ENCODE measurements at regions not wholly inside any gene's neighbourhood (a gene's known extent, or its start where the extent isn't known, plus 50 kb on each side); places are given as distances from the start of the nearest gene placed in this dataset.

- H3K27ac ChIP-seq (ENCODE audit: low read length), result no peak overlapping the region
- peaks cover 6% of the 10 kb centered on the region for H3K4me1 ChIP-seq (ENCODE audit: control insufficient read depth, insufficient read depth, low read length)
- H3K4me3 ChIP-seq (ENCODE audit: low read length), result no peak overlapping the region
- no peaks in the 10 kb centered on the region for H3K27me3 ChIP-seq (ENCODE audit: control insufficient read depth, insufficient read depth, low read length)
- no peaks in the 10 kb centered on the region for H3K9me3 ChIP-seq (ENCODE audit: control insufficient read depth, insufficient read depth, low read length)
- no peak for DNase-seq (ENCODE audit: low read depth, low spot score)
- no peaks in the 10 kb centered on the region for H3K36me3 ChIP-seq (ENCODE audit: control insufficient read depth, insufficient read depth, low read length)
- no CpG with 5 or more reads among the region's 7 CpGs for WGBS (ENCODE audit: insufficient coverage, insufficient read length)
Observed at GRCh38 chr16:87244636-87245197, 72.5 kb downstream of the C16orf95 start.

DNA sequence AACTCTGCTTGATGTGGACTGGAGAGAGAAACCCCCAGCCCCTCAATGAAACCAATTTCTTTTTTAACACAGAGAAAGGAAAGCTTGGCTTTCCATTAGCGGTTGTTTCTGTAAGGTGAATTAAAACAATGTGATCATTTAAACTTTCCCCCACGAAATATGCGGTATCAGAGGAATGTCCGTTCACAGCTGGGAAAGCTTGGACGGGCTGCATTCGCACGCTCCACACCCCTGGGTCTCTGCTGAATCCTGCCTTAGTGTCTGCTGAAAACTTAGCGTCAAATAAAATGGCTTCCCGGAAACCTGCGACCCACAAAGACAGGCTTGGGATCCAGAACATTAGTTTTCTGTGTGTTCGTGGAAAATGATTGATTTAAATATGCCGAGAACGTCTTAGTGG is 71.7 kb downstream of the C16orf95 start:
- WGBS (ENCODE audit: insufficient coverage, insufficient read length), result 100% methylated on average over 3 of the region's 13 CpGs

GRCh38 chr16:87246269-87247065 is 70.7 kb downstream of the C16orf95 start:
- H3K9me3 ChIP-seq (ENCODE audit: control insufficient read depth, insufficient read depth, low read length), result no peaks in the 10 kb centered on the region
- no peak overlapping the region for H3K27ac ChIP-seq (ENCODE audit: low read length)
- no peak overlapping the region for H3K4me3 ChIP-seq (ENCODE audit: low read length)
- no CpG with 5 or more reads among the region's 14 CpGs for WGBS (ENCODE audit: insufficient coverage, insufficient read length)
- peaks cover 6% of the 10 kb centered on the region for H3K4me1 ChIP-seq (ENCODE audit: control insufficient read depth, insufficient read depth, low read length)
- DNase-seq (ENCODE audit: low read depth, low spot score), result no peak
- no peaks in the 10 kb centered on the region for H3K36me3 ChIP-seq (ENCODE audit: control insufficient read depth, insufficient read depth, low read length)
- H3K27me3 ChIP-seq (ENCODE audit: control insufficient read depth, insufficient read depth, low read length), result no peaks in the 10 kb centered on the region

More for the DNA sequence above, 71.7 kb downstream of the C16orf95 start:
- H3K36me3 ChIP-seq (ENCODE audit: control insufficient read depth, insufficient read depth, low read length), result no peaks in the 10 kb centered on the region
- no peaks in the 10 kb centered on the region for H3K27me3 ChIP-seq (ENCODE audit: control insufficient read depth, insufficient read depth, low read length)
- H3K4me3 ChIP-seq (ENCODE audit: low read length), result no peak overlapping the region
- no peaks in the 10 kb centered on the region for H3K9me3 ChIP-seq (ENCODE audit: control insufficient read depth, insufficient read depth, low read length)
- peaks cover 6% of the 10 kb centered on the region for H3K4me1 ChIP-seq (ENCODE audit: control insufficient read depth, insufficient read depth, low read length)
- no peak overlapping the region for H3K27ac ChIP-seq (ENCODE audit: low read length)
- no peak for DNase-seq (ENCODE audit: low read depth, low spot score)

GRCh38 chr16:87248714-87249113 is 68.5 kb downstream of the C16orf95 start:
- no CpG with 5 or more reads among the region's 3 CpGs for WGBS (ENCODE audit: insufficient coverage, insufficient read length)
- H3K27me3 ChIP-seq (ENCODE audit: control insufficient read depth, insufficient read depth, low read length), result no peaks in the 10 kb centered on the region
- H3K36me3 ChIP-seq (ENCODE audit: control insufficient read depth, insufficient read depth, low read length), result no peaks in the 10 kb centered on the region
- peaks cover 1% of the 10 kb centered on the region; the same call in 1 of the 2 replicates for H3K4me1 ChIP-seq (ENCODE audit: control insufficient read depth, insufficient read depth, low read length)
- H3K27ac ChIP-seq (ENCODE audit: low read length), result no peak overlapping the region
- H3K4me3 ChIP-seq (ENCODE audit: low read length), result no peak overlapping the region
- H3K9me3 ChIP-seq (ENCODE audit: control insufficient read depth, insufficient read depth, low read length), result no peaks in the 10 kb centered on the region
- DNase-seq (ENCODE audit: low read depth, low spot score), result no peak

- Histone ChIP-seq H3K36me3 (ENCODE audit: control insufficient read depth, insufficient read depth, low read length) (no peaks in the 10 kb centered on the region), H3K4me1 (ENCODE audit: control insufficient read depth, insufficient read depth, low read length) (peaks cover 1% of the 10 kb centered on the region; the same call in 1 of the 2 replicates), H3K9me3 (ENCODE audit: control insufficient read depth, insufficient read depth, low read length) (no peaks in the 10 kb centered on the region), H3K4me3 (ENCODE audit: low read length) (no peak overlapping the region), H3K27ac (ENCODE audit: low read length) (no peak overlapping the region), H3K27me3 (ENCODE audit: control insufficient read depth, insufficient read depth, low read length) (no peaks in the 10 kb centered on the region)
- WGBS (ENCODE audit: insufficient coverage, insufficient read length), result no CpG with 5 or more reads among the region's 10 CpGs
- DNase-seq (ENCODE audit: low read depth, low spot score), result no peak
Observed at GRCh38 chr16:87249425-87249824, 67.8 kb downstream of the C16orf95 start.

DNA sequence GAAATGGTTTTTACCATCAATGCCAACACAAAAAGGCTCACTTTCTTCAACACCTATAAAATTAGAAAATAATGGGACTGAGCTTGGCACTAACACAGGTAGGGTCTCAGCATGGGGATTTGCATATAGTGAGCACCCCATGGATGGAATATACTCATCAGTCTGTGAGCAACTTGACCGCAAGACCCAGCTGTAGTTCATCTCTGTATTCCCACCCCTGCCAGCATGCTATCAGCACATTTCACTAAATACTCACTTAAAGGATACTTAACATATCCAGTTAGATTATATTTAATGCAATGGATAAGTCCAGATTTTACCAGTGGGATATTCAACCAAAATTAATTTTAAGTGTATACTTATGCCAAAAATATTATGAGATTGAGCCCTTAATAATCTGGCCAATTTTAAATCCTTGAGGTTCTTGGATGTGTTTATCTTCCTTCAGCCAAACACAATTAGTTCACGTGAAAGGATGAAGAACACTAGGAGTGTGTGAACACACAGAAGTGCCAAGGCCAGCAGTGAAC is 66.7 kb downstream of the C16orf95 start:
- Histone ChIP-seq H3K36me3 (ENCODE audit: control insufficient read depth, insufficient read depth, low read length) (no peaks in the 10 kb centered on the region), H3K9me3 (ENCODE audit: control insufficient read depth, insufficient read depth, low read length) (no peaks in the 10 kb centered on the region), H3K27me3 (ENCODE audit: control insufficient read depth, insufficient read depth, low read length) (no peaks in the 10 kb centered on the region), H3K4me1 (ENCODE audit: control insufficient read depth, insufficient read depth, low read length) (peaks cover under 1% of the 10 kb centered on the region; the same call in 1 of the 2 replicates), H3K4me3 (ENCODE audit: low read length) (no peak overlapping the region), H3K27ac (ENCODE audit: low read length) (no peak overlapping the region)
- DNase-seq (ENCODE audit: low read depth, low spot score), result no peak
- WGBS (ENCODE audit: insufficient coverage, insufficient read length), result no CpG with 5 or more reads among the region's 2 CpGs

DNA sequence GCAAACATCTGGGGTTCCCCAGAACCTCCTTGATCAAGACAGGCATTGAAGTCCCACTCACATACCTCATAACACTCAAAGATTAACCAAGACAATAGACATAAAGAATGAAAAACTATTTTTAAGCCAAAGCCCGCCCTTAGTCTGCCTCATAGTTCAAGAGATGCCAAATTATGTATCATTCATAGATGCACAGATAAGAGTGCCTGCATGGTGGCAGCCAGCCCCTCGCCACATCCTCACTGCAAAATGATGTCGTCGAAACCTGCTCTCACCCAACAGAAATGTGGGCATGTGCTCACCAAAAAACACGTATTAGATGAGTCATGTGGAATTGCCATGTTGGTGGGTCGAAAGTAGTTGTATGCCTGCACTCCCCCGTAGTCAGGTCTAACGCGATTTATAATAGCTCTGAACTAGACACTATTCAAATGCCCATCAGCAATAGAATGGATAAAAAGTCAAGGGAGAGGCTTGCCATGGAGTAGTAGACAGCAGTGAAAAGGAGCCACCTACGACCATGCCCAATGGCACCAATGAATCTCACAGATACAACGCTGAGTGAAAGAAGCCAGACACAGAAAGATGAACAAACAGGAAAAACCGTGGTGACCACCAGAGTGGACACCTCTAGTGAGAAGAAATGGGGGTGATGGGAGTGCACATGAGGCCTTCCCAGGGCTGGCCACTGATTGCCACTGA is 64.8 kb downstream of the C16orf95 start:
- no peaks in the 10 kb centered on the region for H3K27me3 ChIP-seq (ENCODE audit: control insufficient read depth, insufficient read depth, low read length)
- no peak for DNase-seq (ENCODE audit: low read depth, low spot score)
- H3K27ac ChIP-seq (ENCODE audit: low read length), result no peak overlapping the region
- H3K4me3 ChIP-seq (ENCODE audit: low read length), result no peak overlapping the region
- H3K9me3 ChIP-seq (ENCODE audit: control insufficient read depth, insufficient read depth, low read length), result no peaks in the 10 kb centered on the region
- no peaks in the 10 kb centered on the region for H3K4me1 ChIP-seq (ENCODE audit: control insufficient read depth, insufficient read depth, low read length)
- WGBS (ENCODE audit: insufficient coverage, insufficient read length), result no CpG with 5 or more reads among the region's 12 CpGs
- H3K36me3 ChIP-seq (ENCODE audit: control insufficient read depth, insufficient read depth, low read length), result no peaks in the 10 kb centered on the region

Data from iPS DF 6.9 (cell line).